Endothelial cell of umbilical vein (primary cell): ENCODE measurements at regions not wholly inside any gene's neighbourhood (a gene's known extent, or its start where the extent isn't known, plus 50 kb on each side); places are given as distances from the start of the nearest gene placed in this dataset.

Experiments
- BruUV-seq: library from RNA; stranded (reverse); fragments of 400-500 nt; replicated peaks from 2 replicates; lab custom pipeline; 2021; lab: Mats Ljungman, UMichigan
- CTCF ChIA-PET: fragments of 300-600, 350-600 bp; sonication (Branson Sonifier 250); formaldehyde crosslinking; loops from one replicate; lab custom pipeline; 2021; ENCODE audit warnings: antibody characterized with exemption, inconsistent platforms; lab: Charles Lee
- POLR2A ChIA-PET: fragments of 300-600, 350-600 bp; sonication (Branson Sonifier 250); formaldehyde crosslinking; loops from one replicate; lab custom pipeline; 2021; ENCODE audit warnings: antibody characterized with exemption, inconsistent platforms; lab: Charles Lee
- DNase-seq: peaks from one replicate; pipeline ENCODE4 v3.0.0-alpha.2; 2011; ENCODE audit warnings: low read depth, low spot score
- FAIRE-seq: peaks from 2 replicates; lab custom pipeline; 2011; peaks lifted over from hg19 to GRCh38; lab: Jason Lieb, UNC
- H2AFZ ChIP-seq: 2 replicates; pipeline ENCODE4 v1.6.0; 2012; ENCODE audit warnings: low read depth, low read length, control low read depth, inconsistent platforms
- H3K27ac ChIP-seq: 2 replicates; pipeline ENCODE4 v1.5.1; 2011; ENCODE audit warnings: low read depth, mild to moderate bottlenecking, control low read depth, low read length, moderate library complexity; ENCODE audit not compliant: insufficient read depth
- H3K27me3 ChIP-seq, 2 experiments: 2 replicates each; pipeline versions ENCODE4 v1.6.0 to v1.6.1; 2011; ENCODE audit warnings: low read length in 2 of 2, mixed read lengths in 1 of 2; ENCODE audit not compliant: control insufficient read depth in 2 of 2, insufficient read depth in 2 of 2
- H3K36me3 ChIP-seq, 2 experiments: 2 replicates in 1 of 2; 3 replicates in 1 of 2; pipeline ENCODE4 v1.5.1; 2011; ENCODE audit warnings: low read length in 2 of 2, mild to moderate bottlenecking in 1 of 2, moderate library complexity in 1 of 2; ENCODE audit not compliant: control insufficient read depth in 2 of 2, insufficient read depth in 2 of 2; ENCODE audit errors: extremely low read depth in 1 of 2
- H3K4me1 ChIP-seq: 3 replicates; pipeline ENCODE4 v1.5.1; 2011; ENCODE audit warnings: mild to moderate bottlenecking, low read length; ENCODE audit not compliant: control insufficient read depth, insufficient read depth; ENCODE audit errors: extremely low read depth
- H3K4me2 ChIP-seq: 2 replicates; pipeline ENCODE4 v1.6.1; 2011; ENCODE audit warnings: low read length, control low read depth, mixed read lengths; ENCODE audit not compliant: insufficient read depth
- H3K4me3 ChIP-seq, 3 experiments: fragments of 200-600 bp in 1 of 3; sonication (generic), shearing (Covaris generic) in 1 of 3; replicated peaks in 1 of 3; 2 replicates each; pipeline ENCODE4 v1.5.1; 2011 to 2016; ENCODE audit warnings: control low read depth in 3 of 3, low read length in 3 of 3, mild to moderate bottlenecking in 2 of 3, inconsistent platforms in 1 of 3, low read depth in 1 of 3, moderate library complexity in 1 of 3; ENCODE audit not compliant: insufficient read depth in 1 of 3
- H3K79me2 ChIP-seq: 2 replicates; pipeline ENCODE4 v1.6.0; 2012; ENCODE audit warnings: low read length, inconsistent platforms; ENCODE audit not compliant: control insufficient read depth, insufficient read depth
- H3K9ac ChIP-seq: replicated peaks from 2 replicates; pipeline ENCODE3; 2011; ENCODE audit warnings: low read length, control low read depth; ENCODE audit not compliant: insufficient read depth; ENCODE audit errors: extremely low read depth
- H3K9me1 ChIP-seq: replicated peaks from 3 replicates; pipeline ENCODE4 v1.6.0; 2011; ENCODE audit warnings: mild to moderate bottlenecking, low read length; ENCODE audit not compliant: control insufficient read depth, insufficient read depth; ENCODE audit errors: extremely low read depth
- H3K9me3 ChIP-seq: replicated peaks from 2 replicates; pipeline ENCODE4 v1.5.1; 2012; ENCODE audit warnings: low read length, inconsistent platforms; ENCODE audit not compliant: control insufficient read depth, insufficient read depth
- H4K20me1 ChIP-seq: replicated peaks from 2 replicates; pipeline ENCODE3; 2011; ENCODE audit warnings: mild to moderate bottlenecking, low read length; ENCODE audit not compliant: control insufficient read depth, insufficient read depth; ENCODE audit errors: extremely low read depth
- CTCF ChIP-seq, 2 donors: IDR thresholded peaks; 1 replicate in 1 of 2; 2 replicates in 1 of 2; pipeline ENCODE4 v1.5.1; 2011; ENCODE audit warnings: low read length in 2 of 2, mild to moderate bottlenecking in 2 of 2, moderate library complexity in 2 of 2, control low read depth in 1 of 2, inconsistent platforms in 1 of 2, low read depth in 1 of 2; ENCODE audit not compliant: insufficient read depth in 1 of 2; ENCODE audit errors: extremely low read depth in 1 of 2
- EZH2 ChIP-seq: IDR thresholded peaks from 2 replicates; pipeline ENCODE4 v1.6.1; 2012; ENCODE audit warnings: borderline replicate concordance, low read depth, mild to moderate bottlenecking, moderate library complexity, low read length, inconsistent platforms; ENCODE audit not compliant: severe bottlenecking
- FOS ChIP-seq: IDR thresholded peaks from 2 replicates; pipeline ENCODE4 v1.6.1; 2011; ENCODE audit warnings: mild to moderate bottlenecking, low read length, moderate library complexity, borderline replicate concordance; ENCODE audit not compliant: insufficient read depth
- GATA2 ChIP-seq: IDR thresholded peaks from 2 replicates; pipeline ENCODE4 v1.7.0; 2011; ENCODE audit warnings: low read depth, mild to moderate bottlenecking, moderate library complexity, mixed read lengths, low read length; ENCODE audit not compliant: insufficient read length, insufficient read depth
- JUN ChIP-seq: IDR thresholded peaks from 2 replicates; pipeline ENCODE4 v1.6.1; 2011; ENCODE audit warnings: borderline replicate concordance, low read depth; ENCODE audit not compliant: insufficient read length, insufficient read depth
- MAX ChIP-seq: IDR thresholded peaks from 2 replicates; pipeline ENCODE4 v1.6.1; 2011; ENCODE audit not compliant: insufficient read depth, insufficient read length
- MYC ChIP-seq: IDR thresholded peaks from one replicate; pipeline ENCODE4 v1.6.1; 2011; ENCODE audit warnings: mild to moderate bottlenecking, low read depth, low read length
- POLR2A ChIP-seq: IDR thresholded peaks from 2 replicates; pipeline ENCODE4 v1.6.1; 2012; ENCODE audit warnings: low read depth, mild to moderate bottlenecking, control low read depth, low read length
- POLR2AphosphoS5 ChIP-seq: IDR thresholded peaks from 2 replicates; pipeline ENCODE4 v1.6.1; 2012; ENCODE audit warnings: low read depth, mild to moderate bottlenecking, control low read depth, low read length, moderate library complexity; ENCODE audit not compliant: insufficient read depth
- dilution Hi-C: fragments of 300-500 bp; cut with MboI; formaldehyde crosslinking; loops from one replicate; pipeline ENCODE4 v1.15.0; 2019; ENCODE audit warnings: low sequenced_read_pairs; ENCODE audit not compliant: extremely low pct_ligation_motif_present
- intact Hi-C: fragments of 100-400 bp; cut with micrococcal nuclease; formaldehyde crosslinking; loops from one replicate; pipeline ENCODE4 v1.10.0; 2022

GRCh38 chr2:2746731-2747130, 415.7 kb upstream of the MYT1L start:
- no TSS peak for BruUV-seq
- TF ChIP-seq FOS (no peak), GATA2 (no peak), POLR2AphosphoS5 (no peak), MAX (no peak), CTCF (IDR thresholded peaks at IDR 0.05; ENCODE audit: extremely low read depth in 1 of 2, insufficient read depth in 1 of 2, low read depth in 1 of 2, low read length in 2 of 2) (no peak), JUN (no peak), MYC (no peak), POLR2A (no peak), EZH2 (no peak)
- Histone ChIP-seq H3K9ac (no peak overlapping the region), H4K20me1 (no peaks in the 10 kb centered on the region), H3K36me3 (no peaks in the 10 kb centered on the region), H3K79me2 (no peaks in the 10 kb centered on the region), H3K4me2 (no peak overlapping the region), H3K9me3 (peaks cover 12% of the 10 kb centered on the region), H2AFZ (no peak overlapping the region), H3K27ac (no peak overlapping the region), H3K4me3 (no peak overlapping the region), H3K27me3 (no peaks in the 10 kb centered on the region), H3K4me1 (no peaks in the 10 kb centered on the region), H3K9me1 (no peaks in the 10 kb centered on the region)
- FAIRE-seq, result no peak
- intact Hi-C loops, result no loop called here
- dilution Hi-C loops, result no loop called here
- ChIA-PET CTCF (no interaction called here), POLR2A (no interaction called here)
- DNase-seq, result no peak
